K562 (cell line): ENCODE measurements at regions not wholly inside any gene's neighbourhood (a gene's known extent, or its start where the extent isn't known, plus 50 kb on each side); places are given as distances from the start of the nearest gene placed in this dataset.

ENCODE experiments used
- ATAC-seq: fragments of 200-7000 bp; cut with Tn5 transposase; 3 replicates; pipeline ENCODE4 v1.9.1; 2020; ENCODE audit warnings: moderate library complexity
- BruUV-seq: library from RNA; stranded (reverse); fragments of 400-500 nt; replicated peaks from 2 replicates; lab custom pipeline; 2021; lab: Mats Ljungman, UMichigan
- CTCF ChIA-PET: fragments of 300-600 bp; formaldehyde crosslinking; extraction: SDS; loops from one replicate; lab custom pipeline; 2021; ENCODE audit warnings: low intra/inter-chr PET ratio; lab: Yijun Ruan, JAX
- POLR2A ChIA-PET: fragments of 300-600, 350-650 bp; sonication (Branson Sonifier 250); formaldehyde crosslinking; extraction: SDS; loops from one replicate; lab custom pipeline; 2021; ENCODE audit warnings: antibody characterized with exemption, inconsistent platforms; lab: Yijun Ruan, JAX
- DNase-seq, 4 experiments: peaks; one replicate each; pipeline versions ENCODE4 v3.0.0 to v3.0.0-alpha.2; 2011 to 2018; ENCODE audit warnings: low spot score in 3 of 4, mixed read lengths in 3 of 4; ENCODE audit errors: extremely low read depth in 1 of 4
- FAIRE-seq: peaks from 2 replicates; lab custom pipeline; 2011; peaks lifted over from hg19 to GRCh38; lab: Jason Lieb, UNC
- H2AFZ ChIP-seq: 2 replicates; pipeline ENCODE4 v1.6.0; 2011; ENCODE audit warnings: low read depth, low read length, control low read depth, inconsistent platforms
- H3K27ac ChIP-seq: fragments of 200-600 bp; 3 replicates; pipeline ENCODE4 v1.8.0; 2011; ENCODE audit warnings: low read depth, mild to moderate bottlenecking, control low read depth, inconsistent platforms, low read length, moderate library complexity, mixed read lengths; ENCODE audit errors: extremely low read depth
- H3K27me3 ChIP-seq, 2 experiments: fragments of 300-600 bp in 1 of 2; 2 replicates in 1 of 2; 3 replicates in 1 of 2; pipeline versions ENCODE4 v1.6.0 to v1.8.0; 2011; ENCODE audit warnings: inconsistent platforms in 2 of 2, low read length in 2 of 2, mild to moderate bottlenecking in 1 of 2, mixed read lengths in 1 of 2, moderate library complexity in 1 of 2; ENCODE audit not compliant: control insufficient read depth in 2 of 2, insufficient read depth in 2 of 2
- H3K36me3 ChIP-seq: fragments of 300-600 bp; 3 replicates; pipeline ENCODE4 v1.8.0; 2011; ENCODE audit warnings: mild to moderate bottlenecking, low read length, inconsistent platforms; ENCODE audit not compliant: control insufficient read depth, insufficient read depth
- H3K4me1 ChIP-seq, 2 experiments: fragments of 200-600 bp in 1 of 2; replicated peaks in 1 of 2; 2 replicates in 1 of 2; 3 replicates in 1 of 2; pipeline versions ENCODE4 v1.5.1 to v1.8.0; 2011; ENCODE audit warnings: inconsistent platforms in 2 of 2, low read length in 2 of 2, mild to moderate bottlenecking in 1 of 2, mixed read lengths in 1 of 2, moderate library complexity in 1 of 2; ENCODE audit not compliant: control insufficient read depth in 2 of 2, insufficient read depth in 2 of 2
- H3K4me2 ChIP-seq: 2 replicates; pipeline ENCODE4 v1.6.1; 2011; ENCODE audit warnings: low read length, control low read depth, inconsistent platforms, mixed read lengths; ENCODE audit not compliant: insufficient read depth
- H3K4me3 ChIP-seq: fragments of 200-600 bp; sonication (generic), shearing (Covaris generic); 2 replicates; pipeline ENCODE4 v1.5.1; 2016; ENCODE audit warnings: control low read depth, inconsistent platforms
- H3K79me2 ChIP-seq: fragments of 200-600 bp; 3 replicates; pipeline ENCODE4 v1.8.0; 2011; ENCODE audit warnings: low read length, inconsistent platforms; ENCODE audit not compliant: control insufficient read depth, insufficient read depth
- H3K9ac ChIP-seq, 2 experiments: 2 replicates each; pipeline versions ENCODE4 v1.6.0 to v1.6.1; 2011; ENCODE audit warnings: low read depth in 2 of 2, low read length in 2 of 2, control low read depth in 1 of 2, inconsistent platforms in 1 of 2, mild to moderate bottlenecking in 1 of 2, mixed read lengths in 1 of 2; ENCODE audit not compliant: insufficient read depth in 1 of 2
- H3K9me1 ChIP-seq: one replicate; pipeline ENCODE4 v1.6.0; 2011; ENCODE audit warnings: inconsistent platforms, mild to moderate bottlenecking, low read length, moderate library complexity; ENCODE audit not compliant: control insufficient read depth, insufficient read depth
- H3K9me3 ChIP-seq: replicated peaks from 2 replicates; pipeline ENCODE4 v1.5.1; 2011; ENCODE audit warnings: low read depth, low read length, inconsistent platforms; ENCODE audit not compliant: control insufficient read depth, insufficient read depth
- H4K20me1 ChIP-seq: replicated peaks from 2 replicates; pipeline ENCODE4 v1.6.1; 2011; ENCODE audit warnings: low read length, inconsistent platforms, mixed read lengths; ENCODE audit not compliant: control insufficient read depth, insufficient read depth
- CHAMP1 ChIP-seq: fragments of 450-650 bp; IDR thresholded peaks from 2 replicates; pipeline ENCODE4 v1.6.1; 2016; ENCODE audit warnings: mild to moderate bottlenecking
- CHD1 ChIP-seq: fragments of 200-600 bp; sonication (generic); IDR thresholded peaks from one replicate; pipeline ENCODE4 v1.6.1; 2012; ENCODE audit warnings: mild to moderate bottlenecking, moderate library complexity, low read length, inconsistent platforms
- FOXK1 ChIP-seq: sonication (generic); formaldehyde crosslinking; IDR thresholded peaks from 2 replicates; pipeline ENCODE4 v1.8.0; 2022; ENCODE audit warnings: missing genetic modification reagents, mild to moderate bottlenecking, borderline replicate concordance
- GABPA ChIP-seq: fragments of 200-800 bp; sonication (Bioruptor generic); conservative IDR thresholded peaks from 2 replicates; pipeline ENCODE4 v1.6.1; 2016; ENCODE audit warnings: low read depth, missing genetic modification characterization, missing compliant biosample characterization
- HMG20A ChIP-seq: fragments of 450-650 bp; formaldehyde crosslinking; conservative IDR thresholded peaks from 2 replicates; pipeline ENCODE4 v1.4.0; 2020; ENCODE audit warnings: mild to moderate bottlenecking, mixed read lengths
- KDM5B ChIP-seq: fragments of 200-600 bp; sonication (generic); IDR thresholded peaks from 2 replicates; pipeline ENCODE4 v1.6.1; 2012; ENCODE audit warnings: low read depth, mild to moderate bottlenecking, moderate library complexity, low read length, control low read depth, inconsistent platforms; ENCODE audit not compliant: insufficient replicate concordance
- NBN ChIP-seq: fragments of 450-650 bp; IDR thresholded peaks from 2 replicates; pipeline ENCODE4 v1.6.1; 2016; ENCODE audit warnings: low read depth, mild to moderate bottlenecking
- RFX7 ChIP-seq: fragments of 250-450 bp; sonication (Bioruptor Pico); IDR thresholded peaks from 2 replicates; pipeline ENCODE4 v1.5.1; 2021; ENCODE audit warnings: mild to moderate bottlenecking
- SNRNP70 ChIP-seq: fragments of 200-400 bp; formaldehyde crosslinking; optimal IDR thresholded peaks from 2 replicates; pipeline ENCODE3; 2017; ENCODE audit warnings: low read depth, low read length
- XRCC5 ChIP-seq: fragments of 200-400 bp; formaldehyde crosslinking; IDR thresholded peaks from 2 replicates; pipeline ENCODE4 v1.6.1; 2017; ENCODE audit warnings: low read depth, mild to moderate bottlenecking, low read length
- ZBTB11 ChIP-seq, 3 experiments: fragments of 200-800 bp in 1 of 3; fragments of 250-450 bp in 1 of 3; fragments of 450-650 bp in 1 of 3; sonication (Bioruptor Pico) in 1 of 3; sonication (Bioruptor generic) in 1 of 3; formaldehyde crosslinking in 1 of 3; IDR thresholded peaks; 2 replicates each; pipeline versions ENCODE4 v1.6.1 to v1.8.0; 2016 to 2022; ENCODE audit warnings: mild to moderate bottlenecking in 2 of 3, missing genetic modification characterization in 2 of 3, missing compliant biosample characterization in 1 of 3, moderate library complexity in 1 of 3
- ZNF140 ChIP-seq: fragments of 250-450 bp; sonication (Bioruptor Pico); IDR thresholded peaks from 2 replicates; pipeline ENCODE4 v1.8.0; 2021; ENCODE audit warnings: moderate library complexity, mild to moderate bottlenecking, inconsistent platforms
- WGBS: fragments of 100-300 bp; shearing (Covaris generic); methylation state at CpG from one replicate; pipeline ENCODE4 v1.1.6; 2016; ENCODE audit warnings: low coverage, mixed read lengths; ENCODE audit not compliant: insufficient coverage; ENCODE audit errors: missing lambda C conversion rate; 5-methylcytosine and 5-hydroxymethylcytosine counted together
- in situ Hi-C: fragments of 300-500 bp; cut with MboI; formaldehyde crosslinking; loops from 4 replicates; pipeline ENCODE4 v1.15.0; 2018; ENCODE audit warnings: inconsistent platforms, mixed read lengths
- intact Hi-C: fragments of 100-400 bp; cut with micrococcal nuclease; formaldehyde crosslinking; loops from 2 replicates; pipeline ENCODE4 v1.14.2; 2022

- no peaks in the 10 kb centered on the region for H3K9me3 ChIP-seq
- H3K4me2 ChIP-seq = no peak overlapping the region
- H3K9me1 ChIP-seq = no peaks in the 10 kb centered on the region
- H4K20me1 ChIP-seq = no peaks in the 10 kb centered on the region
- H3K27ac ChIP-seq = no peak overlapping the region
- H3K9ac ChIP-seq = no peak overlapping the region
- TF ChIP-seq HMG20A (CRISPR knock-in tag) (no peak), RFX7 (CRISPR knock-in tag) (no peak), KDM5B (no peak), CHD1 (no peak), FOXK1 (CRISPR knock-in tag) (no peak), CHAMP1 (no peak), SNRNP70 (no peak), ZBTB11 (CRISPR knock-in tag; IDR thresholded peaks at IDR 0.05) (no peak), GABPA (no peak), XRCC5 (no peak), ZNF140 (CRISPR knock-in tag) (no peak), NBN (no peak)
- intact Hi-C loops = no loop called here
- H2AFZ ChIP-seq = no peak overlapping the region
- ATAC-seq (no peak), FAIRE-seq (no peak), DNase-seq (no peak)
- WGBS = 2% methylated on average over 2 of the region's 2 CpGs
- no peaks in the 10 kb centered on the region for H3K4me1 ChIP-seq
- in situ Hi-C loops = no loop called here
- no peaks in the 10 kb centered on the region for H3K36me3 ChIP-seq
- BruUV-seq = no TSS peak
- ChIA-PET POLR2A (no interaction called here), CTCF (no interaction called here)
- no peaks in the 10 kb centered on the region for H3K27me3 ChIP-seq
- H3K4me3 ChIP-seq = no peak overlapping the region
- H3K79me2 ChIP-seq = no peaks in the 10 kb centered on the region
Observed at GRCh38 chr18:24786027-24786426, 325.6 kb downstream of the HRH4 start.
